MM.1S (cell line): ENCODE measurements at regions not wholly inside any gene's neighbourhood (a gene's known extent, or its start where the extent isn't known, plus 50 kb on each side); places are given as distances from the start of the nearest gene placed in this dataset.

ENCODE experiments used
- EZH2 ChIP-seq: fragments of 300-600 bp; sonication (generic); optimal IDR thresholded peaks from 2 replicates; pipeline ENCODE3; 2017; ENCODE audit warnings: low read depth, mild to moderate bottlenecking, antibody characterized with exemption, low read length, mixed read lengths
- TF ChIP-seq, protein P1 (sequence below): fragments of 300-600 bp; sonication (generic); IDR thresholded peaks from 2 replicates; pipeline ENCODE4 v1.5.1; 2016; ENCODE audit warnings: antibody characterized with exemption, low read length, mixed read lengths

DNA sequence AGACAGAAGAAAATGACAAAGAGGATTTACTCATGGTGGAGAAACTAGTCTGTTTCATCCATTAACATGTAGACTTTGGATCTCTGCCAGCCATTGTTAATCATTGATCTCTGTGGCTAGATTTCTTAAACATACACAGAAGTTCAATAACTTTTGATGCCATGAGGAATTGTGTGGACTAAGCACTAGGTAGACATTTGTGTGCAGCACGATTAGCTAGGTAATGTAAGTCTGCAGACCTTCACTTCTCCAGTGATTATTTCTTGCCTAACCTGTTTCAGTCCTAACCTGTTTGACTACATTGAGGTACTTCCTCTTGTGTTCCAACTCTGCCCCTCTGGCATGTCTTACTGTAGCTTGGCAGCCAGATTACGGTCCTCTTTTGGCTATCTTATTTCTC, 928.5 kb upstream of the ROBO1 start:
- TF ChIP-seq, protein P1, sequence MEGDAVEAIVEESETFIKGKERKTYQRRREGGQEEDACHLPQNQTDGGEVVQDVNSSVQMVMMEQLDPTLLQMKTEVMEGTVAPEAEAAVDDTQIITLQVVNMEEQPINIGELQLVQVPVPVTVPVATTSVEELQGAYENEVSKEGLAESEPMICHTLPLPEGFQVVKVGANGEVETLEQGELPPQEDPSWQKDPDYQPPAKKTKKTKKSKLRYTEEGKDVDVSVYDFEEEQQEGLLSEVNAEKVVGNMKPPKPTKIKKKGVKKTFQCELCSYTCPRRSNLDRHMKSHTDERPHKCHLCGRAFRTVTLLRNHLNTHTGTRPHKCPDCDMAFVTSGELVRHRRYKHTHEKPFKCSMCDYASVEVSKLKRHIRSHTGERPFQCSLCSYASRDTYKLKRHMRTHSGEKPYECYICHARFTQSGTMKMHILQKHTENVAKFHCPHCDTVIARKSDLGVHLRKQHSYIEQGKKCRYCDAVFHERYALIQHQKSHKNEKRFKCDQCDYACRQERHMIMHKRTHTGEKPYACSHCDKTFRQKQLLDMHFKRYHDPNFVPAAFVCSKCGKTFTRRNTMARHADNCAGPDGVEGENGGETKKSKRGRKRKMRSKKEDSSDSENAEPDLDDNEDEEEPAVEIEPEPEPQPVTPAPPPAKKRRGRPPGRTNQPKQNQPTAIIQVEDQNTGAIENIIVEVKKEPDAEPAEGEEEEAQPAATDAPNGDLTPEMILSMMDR = no peak
- TF ChIP-seq EZH2 = no peak
